ENCODE measurements at regions not wholly inside any gene's neighbourhood (a gene's known extent, or its start where the extent isn't known, plus 50 kb on each side); places are given as distances from the start of the nearest gene placed in this dataset.

DNA sequence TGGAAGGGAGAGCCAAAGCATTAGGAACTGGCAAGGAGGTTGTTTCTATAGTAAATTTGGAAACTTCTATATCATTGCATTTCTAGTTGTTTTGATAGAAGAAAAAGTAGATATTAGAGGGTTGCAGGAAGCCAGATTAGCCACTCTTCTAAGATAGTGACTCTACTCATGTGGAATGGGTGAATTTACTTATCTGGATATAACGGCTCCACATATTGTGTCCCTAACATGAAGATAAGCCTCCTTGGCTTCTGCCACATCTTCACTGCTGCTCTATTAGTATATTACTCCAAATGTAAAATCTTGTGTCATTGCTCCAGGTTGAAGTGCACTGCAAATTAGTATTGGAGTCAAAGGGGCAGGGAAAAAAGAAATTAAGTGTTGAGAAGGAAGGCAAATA is 283.3 kb downstream of the CASP12 start:
- TF ChIP-seq, protein P1, sequence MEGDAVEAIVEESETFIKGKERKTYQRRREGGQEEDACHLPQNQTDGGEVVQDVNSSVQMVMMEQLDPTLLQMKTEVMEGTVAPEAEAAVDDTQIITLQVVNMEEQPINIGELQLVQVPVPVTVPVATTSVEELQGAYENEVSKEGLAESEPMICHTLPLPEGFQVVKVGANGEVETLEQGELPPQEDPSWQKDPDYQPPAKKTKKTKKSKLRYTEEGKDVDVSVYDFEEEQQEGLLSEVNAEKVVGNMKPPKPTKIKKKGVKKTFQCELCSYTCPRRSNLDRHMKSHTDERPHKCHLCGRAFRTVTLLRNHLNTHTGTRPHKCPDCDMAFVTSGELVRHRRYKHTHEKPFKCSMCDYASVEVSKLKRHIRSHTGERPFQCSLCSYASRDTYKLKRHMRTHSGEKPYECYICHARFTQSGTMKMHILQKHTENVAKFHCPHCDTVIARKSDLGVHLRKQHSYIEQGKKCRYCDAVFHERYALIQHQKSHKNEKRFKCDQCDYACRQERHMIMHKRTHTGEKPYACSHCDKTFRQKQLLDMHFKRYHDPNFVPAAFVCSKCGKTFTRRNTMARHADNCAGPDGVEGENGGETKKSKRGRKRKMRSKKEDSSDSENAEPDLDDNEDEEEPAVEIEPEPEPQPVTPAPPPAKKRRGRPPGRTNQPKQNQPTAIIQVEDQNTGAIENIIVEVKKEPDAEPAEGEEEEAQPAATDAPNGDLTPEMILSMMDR (conservative IDR thresholded peaks at IDR 0.05 in 1 of 2, IDR thresholded peaks at IDR 0.05 in 1 of 2; ENCODE audit: low read depth in 1 of 2, low read length in 2 of 2): no peak
- no peak for TF ChIP-seq EZH2 (IDR thresholded peaks at IDR 0.05; ENCODE audit: low read length, missing control alignments)
